Osteoblast (primary cell): ENCODE measurements at regions not wholly inside any gene's neighbourhood (a gene's known extent, or its start where the extent isn't known, plus 50 kb on each side); places are given as distances from the start of the nearest gene placed in this dataset. TPM values are rescaled to one million over a fixed set of nuclear protein-coding genes. Genes with fewer than 3 reads are reported as not detected.

ENCODE experiments used
- DNase-seq: peaks from one replicate; pipeline ENCODE4 v3.0.0; 2011; ENCODE audit warnings: low spot score, mixed read lengths; ENCODE audit not compliant: insufficient read length; ENCODE audit errors: missing footprints
- H2AFZ ChIP-seq: 2 replicates; pipeline ENCODE4 v1.6.0; 2011; ENCODE audit warnings: mild to moderate bottlenecking, low read length
- H3K27ac ChIP-seq: 2 replicates; pipeline ENCODE4 v1.5.1; 2011; ENCODE audit warnings: mild to moderate bottlenecking, low read depth, low read length, moderate library complexity
- H3K27me3 ChIP-seq: 2 replicates; pipeline ENCODE4 v1.6.0; 2012; ENCODE audit warnings: mild to moderate bottlenecking, control low read depth, inconsistent platforms, low read length, moderate library complexity; ENCODE audit not compliant: insufficient read depth
- H3K36me3 ChIP-seq: 2 replicates; pipeline ENCODE4 v1.5.1; 2011; ENCODE audit warnings: mild to moderate bottlenecking, low read length, control low read depth, moderate library complexity; ENCODE audit not compliant: insufficient read depth
- H3K4me1 ChIP-seq: 2 replicates; pipeline ENCODE4 v1.5.1; 2011; ENCODE audit warnings: mild to moderate bottlenecking, low read length, control low read depth, moderate library complexity; ENCODE audit not compliant: insufficient read depth
- H3K4me2 ChIP-seq: 2 replicates; pipeline ENCODE4 v1.6.0; 2011; ENCODE audit warnings: mild to moderate bottlenecking, low read length; ENCODE audit not compliant: insufficient read depth
- H3K4me3 ChIP-seq: fragments of 200-600 bp; sonication (generic); 3 replicates; pipeline ENCODE4 v1.5.1; 2012; ENCODE audit warnings: mild to moderate bottlenecking, low read length, inconsistent platforms; ENCODE audit not compliant: insufficient read depth
- H3K79me2 ChIP-seq: 2 replicates; pipeline ENCODE4 v1.6.0; 2012; ENCODE audit warnings: mild to moderate bottlenecking, low read length, control low read depth, inconsistent platforms; ENCODE audit not compliant: insufficient read depth
- H3K9me3 ChIP-seq: 2 replicates; pipeline ENCODE4 v1.5.1; 2011; ENCODE audit warnings: low read depth, low read length, control low read depth
- H4K20me1 ChIP-seq: 2 replicates; pipeline ENCODE4 v1.6.0; 2012; ENCODE audit warnings: mild to moderate bottlenecking, low read length, control low read depth; ENCODE audit not compliant: insufficient read depth
- CTCF ChIP-seq: IDR thresholded peaks from 2 replicates; pipeline ENCODE4 v1.5.1; 2011; ENCODE audit warnings: mild to moderate bottlenecking, low read depth, low read length, moderate library complexity; ENCODE audit errors: extremely low read depth
- small RNA-seq: library from RNA; depleted of rRNA; stranded (forward); fragments of <200 nt; gene quantifications from one replicate; pipeline ENCODE3, GENCODE V24; 2012

GRCh38 chr9:33742051-33742450 lies 53.3 kb upstream of the PRSS3 start:
- DNase-seq: no peak
- peaks cover 4% of the 10 kb centered on the region for H3K27me3 ChIP-seq
- no peaks in the 10 kb centered on the region for H4K20me1 ChIP-seq
- H3K4me2 ChIP-seq: no peak overlapping the region
- no peaks in the 10 kb centered on the region for H3K9me3 ChIP-seq
- H2AFZ ChIP-seq: no peak overlapping the region
- no peaks in the 10 kb centered on the region for H3K36me3 ChIP-seq
- no peak overlapping the region for H3K27ac ChIP-seq
- no peaks in the 10 kb centered on the region for H3K79me2 ChIP-seq
- TF ChIP-seq CTCF: no peak
- H3K4me3 ChIP-seq: no peak overlapping the region
- H3K4me1 ChIP-seq: no peaks in the 10 kb centered on the region

GRCh38 chr9:33742519-33742918 lies 52.8 kb upstream of the PRSS3 start:
- H2AFZ ChIP-seq: no peak overlapping the region

More at GRCh38 chr9:33742519-33742918, 52.8 kb upstream of the PRSS3 start:
- no peak for TF ChIP-seq CTCF
- Histone ChIP-seq H3K4me3 (no peak overlapping the region), H3K36me3 (no peaks in the 10 kb centered on the region), H3K27me3 (peaks cover 4% of the 10 kb centered on the region), H3K9me3 (no peaks in the 10 kb centered on the region), H3K79me2 (no peaks in the 10 kb centered on the region), H3K4me2 (no peak overlapping the region), H3K27ac (no peak overlapping the region), H4K20me1 (no peaks in the 10 kb centered on the region), H3K4me1 (no peaks in the 10 kb centered on the region)
- DNase-seq: no peak

Small RNA genes in the stretch of these regions (small RNA-seq; reads per million reads assigned to genes)
- gene TRBV22OR9-2: not detected
- not detected for gene TRBV26OR9-2
